ENCODE measurements at regions not wholly inside any gene's neighbourhood (a gene's known extent, or its start where the extent isn't known, plus 50 kb on each side); places are given as distances from the start of the nearest gene placed in this dataset.
"Not testable (repeated sequence)": the region's sequence is repeated elsewhere in the genome, so short reads cannot be mapped to it uniquely, and the experiment has no call there.

DNA sequence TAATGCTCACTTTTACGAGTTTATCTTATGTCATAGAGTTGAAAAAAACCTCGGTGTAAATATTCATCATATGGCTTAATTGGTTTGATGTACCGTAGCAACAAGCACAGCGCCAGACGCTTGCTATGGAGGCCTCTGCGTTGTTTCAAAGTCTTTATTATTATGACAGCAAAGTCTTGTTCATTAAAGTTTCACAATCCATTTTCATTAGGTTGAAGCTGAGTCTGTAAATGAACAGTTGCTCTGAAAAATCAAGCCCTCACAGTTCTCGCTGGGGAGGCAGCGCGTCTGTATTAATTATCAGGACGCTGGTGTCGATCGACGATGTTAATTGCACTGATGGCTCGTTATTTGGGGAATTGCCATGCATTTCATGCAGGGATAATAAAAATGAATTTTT lies 185.6 kb downstream of the INSC start:
- DNase-seq = no peak

DNA sequence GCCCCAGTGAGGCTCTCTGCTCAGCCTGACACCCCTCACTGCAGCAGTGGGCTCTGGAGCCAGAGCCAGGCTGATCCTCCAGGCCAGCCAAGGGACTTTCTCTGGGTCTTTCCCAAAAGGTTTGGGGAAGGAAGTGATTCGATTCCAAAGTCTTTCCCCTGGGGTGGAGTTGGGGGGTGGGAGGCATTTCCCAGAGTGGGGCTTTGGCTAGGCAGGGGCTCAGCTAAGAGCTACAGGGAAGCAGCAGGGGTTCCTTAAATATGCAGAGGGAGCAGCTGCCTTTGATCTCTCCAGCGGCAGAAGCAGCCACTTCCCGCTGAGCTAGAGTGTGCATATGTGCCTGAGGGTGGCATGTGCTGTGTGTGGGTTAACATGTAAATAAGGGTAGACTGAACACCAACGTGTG lies 192.9 kb downstream of the INSC start:
- no peak for DNase-seq

DNA sequence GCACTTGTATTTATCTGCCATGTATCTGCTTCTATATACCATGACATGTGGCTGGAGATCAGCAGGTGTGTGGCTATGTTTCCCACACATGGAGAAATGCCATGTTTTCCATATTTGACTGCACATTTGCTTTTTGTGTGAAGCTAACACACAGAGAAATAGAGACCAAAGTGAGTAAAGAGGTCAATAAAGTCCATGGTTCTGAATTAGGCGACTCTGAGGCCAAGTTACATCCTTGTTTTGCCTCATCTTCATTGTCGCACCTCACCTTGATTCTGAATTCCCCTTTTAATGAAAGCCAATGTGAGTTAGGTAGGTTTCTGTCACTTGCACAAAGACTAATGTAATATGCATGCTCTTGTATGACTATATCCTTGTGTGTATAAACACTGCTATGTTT lies 194.1 kb downstream of the INSC start:
- DNase-seq = no peak

DNA sequence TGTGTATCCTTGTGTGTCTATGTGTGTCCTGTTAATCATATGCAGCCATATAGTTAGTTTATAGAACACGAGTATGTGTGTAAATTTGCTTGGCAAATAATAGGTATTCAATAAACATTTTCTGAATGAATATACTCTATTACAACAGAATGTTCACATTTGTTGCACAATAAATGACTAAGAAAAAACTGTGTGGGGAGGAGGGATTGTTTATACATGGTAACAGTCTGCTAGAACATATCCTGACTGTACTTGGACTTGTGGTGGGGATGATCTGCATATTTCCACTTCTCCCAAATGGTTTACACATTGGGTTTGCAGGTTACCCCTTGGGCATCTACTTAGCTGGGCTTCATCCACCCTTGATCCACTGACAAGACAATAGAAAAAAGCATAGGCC lies 194.6 kb downstream of the INSC start:
- no peak for DNase-seq

DNA sequence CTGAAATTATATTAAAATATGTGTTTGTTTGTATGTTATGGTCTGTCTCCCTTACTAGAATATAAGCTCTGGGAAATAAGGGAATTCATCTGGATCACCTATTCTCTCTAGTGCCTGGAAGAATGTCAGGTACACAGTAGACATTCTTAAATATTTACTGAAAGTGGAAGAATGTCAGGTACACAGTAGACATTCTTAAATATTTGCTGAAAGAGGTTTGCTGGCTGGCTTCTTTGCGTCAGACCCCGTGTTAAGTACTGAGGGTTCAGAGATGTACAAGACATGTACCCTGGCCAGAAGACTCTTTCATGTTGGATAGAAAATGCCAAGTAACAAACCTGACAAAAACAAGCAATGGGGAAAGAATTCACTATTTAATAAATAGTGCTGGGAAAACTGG lies 199.1 kb downstream of the INSC start:
- no peak for DNase-seq

DNA sequence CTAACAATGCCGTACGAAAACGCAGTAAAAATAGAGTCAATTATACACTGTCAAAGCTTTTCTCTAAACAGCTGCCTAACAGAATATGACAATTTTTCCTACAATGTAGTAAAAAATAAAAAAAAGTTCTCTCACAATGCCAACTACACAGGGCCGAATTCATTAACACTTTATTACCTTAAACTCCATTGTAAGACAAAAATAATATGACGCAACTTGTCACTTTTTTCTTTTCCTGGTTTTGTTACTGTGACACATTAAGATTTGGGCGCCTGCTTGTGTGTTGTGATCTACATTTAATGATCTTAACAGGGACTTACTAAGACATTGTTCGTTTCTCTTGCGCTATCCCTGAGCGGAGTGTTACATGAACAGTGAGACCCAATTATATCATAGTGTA lies 204.1 kb downstream of the INSC start:
- DNase-seq = no peak

DNA sequence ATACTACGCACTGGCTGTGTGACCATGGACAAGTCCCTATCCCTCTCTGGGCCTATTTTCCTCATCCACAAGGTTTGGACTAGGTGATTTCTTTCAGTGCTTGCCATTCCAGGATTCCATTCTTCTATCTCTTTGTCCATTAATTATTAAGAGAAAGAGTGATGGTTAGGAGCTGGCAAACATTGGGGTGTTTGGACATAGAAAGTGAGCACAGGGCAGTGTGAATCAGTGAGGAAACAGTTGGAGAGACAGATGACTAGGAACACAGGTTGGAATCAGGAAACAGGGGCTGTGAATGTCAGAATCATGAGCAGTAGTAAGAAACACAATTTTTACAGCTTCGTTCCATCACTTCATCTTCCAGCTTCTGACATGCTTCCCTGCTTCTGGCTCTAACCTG lies 211.8 kb downstream of the INSC start:
- no peak for DNase-seq

DNA sequence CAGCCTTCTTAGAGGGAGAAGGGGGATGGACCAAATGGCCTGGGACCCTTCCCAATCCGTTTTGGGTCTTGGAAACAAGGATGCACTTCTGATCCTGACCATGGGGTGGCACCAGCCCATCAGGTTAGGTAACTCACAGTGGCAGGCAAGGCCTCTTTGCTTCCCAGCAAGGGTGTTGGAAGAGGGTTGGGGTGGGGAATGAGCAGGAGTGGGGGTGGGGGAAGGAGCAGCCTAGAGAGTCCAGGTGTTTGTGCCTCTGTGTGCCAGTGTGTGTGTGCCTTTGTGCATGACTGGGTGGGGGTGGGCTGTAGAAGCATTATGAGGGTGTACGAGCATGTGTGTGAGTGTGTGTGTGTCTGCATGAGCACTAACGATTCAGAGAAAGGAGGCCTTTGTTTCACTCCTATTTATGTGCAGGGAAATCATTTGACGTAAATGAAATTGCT lies 213.1 kb downstream of the INSC start:
- peak; percentile 29 for DNase-seq

DNA sequence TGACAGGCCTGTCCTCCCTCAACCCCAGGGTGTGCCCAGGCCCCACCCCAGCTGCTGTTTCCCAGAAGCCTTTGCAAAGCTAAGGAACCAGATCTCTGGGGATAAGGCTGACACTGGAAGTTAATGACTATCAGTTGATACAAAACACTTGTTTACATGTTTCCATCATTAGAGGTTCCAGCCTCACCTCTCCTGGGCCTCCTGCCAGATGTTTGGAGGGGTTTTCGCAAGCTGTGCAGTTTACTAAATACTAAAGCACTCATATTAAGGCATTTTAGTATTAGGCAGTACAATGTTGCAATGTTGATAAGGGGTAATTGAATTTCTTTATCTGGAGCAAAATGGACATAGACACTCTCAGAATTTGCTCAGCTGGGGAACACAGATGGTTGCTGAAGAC lies 218.7 kb downstream of the INSC start:
- DNase-seq = no peak

DNA sequence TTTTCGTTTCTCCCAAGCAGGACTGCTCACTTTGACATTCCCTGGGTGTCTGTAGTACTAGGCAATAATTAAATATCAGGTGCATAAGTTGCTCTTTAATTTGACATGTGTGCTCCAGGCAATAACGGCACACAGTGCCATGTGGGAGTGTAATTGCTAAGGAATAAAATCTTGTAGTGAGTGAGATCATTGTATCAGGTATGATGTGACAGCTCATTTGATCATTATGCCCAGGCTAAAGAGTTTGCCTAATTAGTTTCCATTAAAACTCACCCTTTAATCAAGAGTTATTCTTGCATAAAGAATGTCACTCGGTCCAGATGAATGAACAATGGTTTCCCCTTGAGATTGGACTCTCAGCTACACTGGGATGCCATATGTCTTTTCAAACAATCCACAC lies 220.0 kb downstream of the INSC start:
- DNase-seq = no peak

DNA sequence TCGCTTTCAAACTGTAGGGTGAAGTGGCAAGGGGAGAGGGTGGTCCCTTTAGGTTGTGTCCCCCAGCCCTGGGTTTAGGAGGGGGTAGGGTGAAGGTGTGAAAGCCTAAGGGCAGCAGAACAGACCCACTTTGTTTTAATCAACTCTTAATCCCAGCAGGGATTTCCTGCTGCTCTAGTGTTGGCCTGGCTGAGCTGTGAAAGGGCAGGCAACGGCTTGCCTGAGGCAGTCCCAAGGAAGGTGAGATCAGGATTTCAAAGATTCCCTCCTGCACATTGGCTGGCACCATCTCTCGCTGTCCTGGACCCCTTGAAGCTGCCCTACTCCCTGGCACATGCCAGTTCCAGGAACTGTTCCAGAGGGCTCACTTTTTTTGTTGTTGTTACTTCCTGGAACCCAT lies 221.3 kb downstream of the INSC start:
- no peak for DNase-seq

DNA sequence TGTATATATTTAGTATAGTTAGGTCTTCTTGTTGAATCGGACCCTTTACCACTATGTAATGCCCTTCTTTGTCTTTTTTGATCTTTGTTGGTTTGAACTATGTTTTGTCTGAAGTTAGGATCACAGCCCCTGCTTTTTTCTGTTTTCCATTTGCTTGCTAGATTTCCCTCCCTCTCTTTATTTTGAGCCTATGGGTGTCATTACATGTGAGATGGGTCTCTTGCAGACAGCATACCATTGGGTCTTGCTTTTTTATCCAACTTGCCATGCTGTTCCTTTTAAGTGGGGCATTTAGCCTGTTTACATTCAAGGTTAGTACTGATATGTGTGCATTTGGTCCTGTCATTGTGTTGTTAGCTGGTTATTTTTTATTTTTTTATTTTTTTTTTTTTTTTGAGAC lies 224.6 kb downstream of the INSC start:
- DNase-seq = no peak

DNA sequence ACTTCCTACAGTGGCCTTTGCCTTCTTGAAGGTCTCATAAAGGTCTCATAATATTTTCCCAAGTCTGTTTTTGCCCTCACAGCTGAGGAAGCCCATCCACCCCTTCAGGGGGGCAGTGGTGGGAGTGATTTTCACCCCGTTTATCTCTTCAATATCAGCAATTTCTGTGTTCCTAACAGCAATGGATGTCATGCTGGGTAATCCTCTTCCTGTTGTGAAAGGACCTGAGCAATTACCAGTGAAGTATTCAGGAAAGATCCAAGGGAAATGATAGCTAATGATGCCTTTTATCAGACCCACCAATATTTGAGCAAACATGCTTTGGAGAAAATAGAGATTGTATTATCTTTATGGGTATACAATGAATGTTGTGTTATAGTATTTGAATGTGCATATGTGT lies 226.9 kb downstream of the INSC start:
- DNase-seq = no peak

DNA sequence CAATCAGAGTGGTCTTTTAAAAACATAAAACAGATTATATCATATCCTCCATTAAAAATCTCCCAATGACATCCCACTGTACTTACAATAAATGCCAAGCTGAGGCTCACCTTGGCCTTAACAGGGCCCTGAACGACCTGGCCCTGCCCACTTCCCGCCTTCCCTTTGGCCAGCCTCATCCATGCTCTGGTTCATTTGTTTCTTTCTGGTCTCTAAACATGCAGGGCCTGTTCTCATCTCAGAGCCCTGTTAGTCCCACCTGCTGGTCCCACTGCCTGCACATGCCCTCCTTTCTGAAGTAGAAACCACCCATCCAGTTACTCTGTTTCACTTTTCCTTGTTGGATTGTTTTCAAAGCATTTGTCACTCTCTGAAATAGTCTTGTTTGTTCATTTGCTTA lies 227.4 kb downstream of the INSC start:
- DNase-seq = no peak

DNA sequence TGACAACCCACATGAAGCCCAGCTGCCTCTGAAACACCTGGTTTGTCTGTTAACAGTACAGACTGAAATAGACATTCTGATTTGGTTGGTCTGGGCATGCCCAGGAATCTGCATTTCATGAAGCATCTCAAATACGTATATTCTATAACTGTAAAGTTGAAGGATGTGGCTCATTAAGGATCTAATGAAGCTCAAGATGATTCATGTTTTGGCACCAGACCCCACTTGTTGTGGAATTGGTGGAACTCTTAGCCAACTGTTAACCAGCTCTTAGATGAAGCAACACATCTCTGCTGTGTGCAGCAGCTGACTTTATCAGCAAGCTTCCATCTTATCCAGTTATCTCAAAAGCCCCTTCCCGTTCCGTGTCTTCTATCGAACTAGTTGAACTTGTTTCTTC lies 232.2 kb downstream of the INSC start:
- no peak for DNase-seq

DNA sequence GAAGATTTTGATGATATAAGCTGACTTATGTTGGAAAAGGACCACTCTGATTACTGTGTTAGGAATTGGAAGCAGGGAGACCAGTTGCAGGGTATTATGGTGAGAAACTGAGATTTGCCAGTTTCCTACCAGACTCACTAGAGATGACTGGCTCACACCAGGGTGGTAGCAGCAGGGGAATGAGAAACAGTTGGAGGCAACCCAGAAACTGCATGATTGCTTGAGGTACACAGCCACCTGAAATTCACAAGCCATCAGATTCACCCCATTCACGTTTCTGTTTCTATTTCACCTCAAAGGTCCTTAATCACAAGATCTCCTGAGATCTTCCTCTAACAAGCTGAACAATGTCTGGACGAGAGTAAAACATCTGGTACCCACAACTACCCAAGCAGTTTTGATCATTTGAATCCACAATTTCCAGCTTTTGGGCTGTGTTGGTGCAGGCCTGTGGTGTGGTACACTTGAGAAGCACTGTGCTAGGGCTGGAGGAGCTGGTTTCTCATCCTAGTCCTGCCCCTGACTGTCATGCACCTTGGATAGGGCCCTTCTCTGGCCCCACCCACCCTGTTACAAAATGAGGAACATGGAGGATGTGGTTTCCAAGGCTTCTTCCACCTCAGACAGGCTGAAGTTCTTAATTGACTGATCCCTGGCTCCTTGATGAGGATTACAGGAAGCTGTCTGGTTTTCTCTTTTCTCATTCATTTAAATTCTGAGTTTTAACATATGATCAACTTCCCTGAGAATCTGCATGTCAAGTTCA lies 233.4 kb downstream of the INSC start:
- DNase-seq = no peak

DNA sequence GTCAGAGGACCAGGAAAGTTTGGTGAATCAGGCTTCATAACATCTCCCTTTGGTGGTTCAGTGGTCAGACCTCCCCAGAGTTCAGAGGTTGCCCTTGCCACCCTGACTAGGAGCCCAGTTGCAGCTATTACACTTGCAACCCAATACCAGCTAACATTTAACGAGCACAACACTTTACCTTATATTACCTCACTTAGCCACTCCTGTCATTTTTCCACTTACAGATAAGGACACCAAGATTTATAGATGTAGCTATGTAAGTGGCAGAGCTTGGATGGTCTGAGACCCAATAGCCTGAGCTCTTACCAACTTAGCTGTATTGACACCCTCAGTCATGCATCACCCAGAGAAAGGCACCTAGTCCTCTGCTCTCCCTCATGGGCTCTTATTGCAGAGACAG lies 234.7 kb downstream of the INSC start:
- DNase-seq = no peak

DNA sequence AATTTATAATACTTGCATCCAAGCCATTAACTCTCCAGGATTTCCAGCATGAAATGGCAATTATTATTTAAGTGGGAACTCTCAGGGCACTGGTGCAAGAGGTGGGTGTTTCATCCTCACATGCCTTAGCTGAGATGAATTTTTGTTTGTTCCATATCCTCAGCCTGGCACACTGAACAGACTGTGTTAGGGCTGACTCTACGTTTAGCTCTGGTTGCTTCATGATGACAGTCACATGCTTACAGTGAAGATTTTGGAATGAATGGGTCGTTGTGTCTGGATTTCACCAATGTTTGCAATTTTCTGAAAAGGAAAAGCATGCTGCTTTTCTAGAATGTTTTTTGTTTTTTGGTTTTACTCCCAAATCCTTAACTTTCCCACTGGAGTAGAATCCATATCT lies 246.6 kb downstream of the INSC start:
- DNase-seq = no peak

DNA sequence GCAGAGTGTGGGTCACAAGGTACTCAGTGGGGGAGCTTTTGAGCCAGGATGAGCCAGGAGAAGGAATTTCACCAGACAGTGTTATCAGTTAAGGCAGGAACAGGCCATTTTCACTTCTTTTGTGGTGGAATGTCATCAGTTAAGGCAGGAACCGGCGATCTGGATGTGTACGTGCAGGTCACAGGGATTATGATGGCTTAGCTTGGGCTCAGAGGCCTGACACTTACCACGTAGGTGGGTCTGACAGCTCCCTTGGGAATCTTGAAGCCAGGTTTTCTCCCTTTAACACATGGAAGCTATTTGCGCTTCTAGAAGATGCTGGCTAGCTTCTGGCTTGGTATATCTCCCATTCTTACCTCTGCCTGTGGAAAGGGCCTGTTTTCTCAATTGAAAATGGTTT lies 250.6 kb downstream of the INSC start:
- DNase-seq = not testable (repeated sequence)

DNA sequence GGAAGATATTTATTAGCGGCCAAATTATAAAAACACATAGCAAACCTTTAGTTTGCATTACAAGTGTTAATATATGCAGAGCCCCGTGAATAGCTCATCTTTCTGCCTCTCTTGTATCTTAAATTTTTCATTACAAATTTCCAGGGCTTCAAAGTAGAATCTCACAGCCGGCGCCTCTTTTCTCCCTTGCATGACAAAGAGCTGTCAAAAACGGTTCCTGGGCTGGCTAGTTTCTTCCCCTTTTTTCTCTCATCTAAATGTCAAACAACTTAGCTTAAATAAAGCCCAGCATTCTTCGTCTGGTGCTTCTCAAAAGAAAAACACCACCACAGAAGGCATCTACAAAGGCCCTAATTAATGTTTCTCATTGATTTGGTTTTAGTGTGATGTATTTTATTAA lies 253.0 kb downstream of the INSC start:
- no peak for DNase-seq

DNA sequence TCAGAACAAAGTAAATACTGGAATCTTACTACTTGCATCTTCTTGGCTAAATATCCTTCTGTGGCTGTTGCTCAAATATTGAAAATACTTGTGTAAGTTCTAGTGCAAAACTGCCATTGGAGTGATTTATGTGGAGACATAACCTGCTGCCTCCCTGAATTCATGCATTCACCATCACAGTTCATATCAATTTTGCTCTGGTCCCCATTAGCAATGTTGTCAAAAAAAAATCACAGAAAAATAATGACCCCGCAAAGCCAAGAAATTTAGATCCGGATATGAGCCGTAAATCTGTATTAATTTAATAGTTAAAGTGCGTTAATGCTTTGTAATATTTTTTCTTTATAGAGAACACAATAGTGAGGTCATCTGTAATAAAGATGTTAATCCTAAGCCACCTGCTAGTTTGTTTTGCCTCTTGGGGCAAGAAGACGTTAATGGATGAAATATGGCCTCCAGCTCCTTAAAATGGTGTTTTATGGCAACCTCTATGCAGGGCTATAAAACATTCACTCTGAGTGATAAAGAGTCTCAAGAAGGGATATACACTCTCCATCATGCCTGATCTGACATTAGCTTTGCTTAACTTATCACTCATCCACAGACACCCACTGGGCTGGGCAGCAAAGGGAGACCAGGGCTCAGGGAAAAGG lies 255.9 kb downstream of the INSC start:
- no peak for DNase-seq

DNA sequence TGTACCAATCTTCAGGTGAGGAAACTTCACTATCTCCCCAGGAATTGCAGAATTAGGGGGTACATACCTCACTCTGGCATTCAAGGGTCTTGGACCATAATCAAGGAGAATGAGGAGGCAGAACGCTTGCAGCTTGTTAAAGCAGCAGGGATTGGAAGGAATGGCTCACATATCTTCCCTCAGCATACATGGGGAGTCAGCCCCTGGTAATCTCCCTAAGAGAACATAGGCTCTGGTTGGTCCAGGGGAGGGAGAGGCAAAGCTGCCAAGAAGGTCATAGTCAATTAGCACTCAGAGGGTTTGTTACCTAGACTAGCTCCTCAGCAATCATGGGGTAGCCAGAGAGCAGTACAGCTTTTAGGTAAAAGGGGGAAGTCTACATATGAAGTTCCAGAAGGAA lies 256.8 kb downstream of the INSC start:
- DNase-seq = no peak

DNA sequence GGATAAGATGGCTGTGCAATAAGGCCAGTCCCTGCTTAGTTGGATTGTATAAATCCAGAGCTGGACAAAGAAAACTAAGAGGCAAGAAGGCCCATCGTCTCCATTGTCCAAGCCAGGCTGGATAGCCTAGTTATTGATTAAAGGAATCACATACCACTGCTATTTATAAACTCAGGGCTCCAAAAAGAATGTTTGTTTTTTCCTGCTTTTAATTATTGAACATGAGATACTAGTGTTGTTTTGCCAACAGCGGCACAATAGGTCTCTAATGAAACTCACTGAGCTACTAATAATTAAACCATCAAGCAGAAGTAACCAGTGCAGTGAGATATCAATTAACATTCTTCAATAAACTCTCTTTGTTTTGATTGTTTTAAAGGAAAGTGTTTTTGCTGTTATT lies 259.7 kb downstream of the INSC start:
- no peak for DNase-seq

DNA sequence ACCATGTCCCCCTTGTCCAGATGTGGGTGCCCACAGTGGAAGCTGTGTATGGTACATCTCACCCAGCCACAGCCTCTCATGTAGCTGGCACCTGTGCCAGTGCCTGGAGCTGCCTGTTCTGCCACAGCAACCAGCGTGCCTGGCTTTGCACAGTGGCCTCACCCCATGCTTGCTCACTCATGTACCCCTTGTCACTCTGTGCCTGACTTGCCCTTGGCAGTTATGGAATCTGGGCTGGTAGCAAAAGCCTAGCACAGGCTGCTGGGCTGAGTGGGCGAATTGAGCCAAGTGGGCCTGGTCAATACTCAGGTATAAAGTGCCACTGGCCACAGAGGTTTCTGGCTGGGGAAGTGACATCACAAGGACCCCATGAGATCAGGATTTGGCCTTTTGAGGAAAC lies 264.2 kb downstream of the INSC start:
- no peak for DNase-seq

DNA sequence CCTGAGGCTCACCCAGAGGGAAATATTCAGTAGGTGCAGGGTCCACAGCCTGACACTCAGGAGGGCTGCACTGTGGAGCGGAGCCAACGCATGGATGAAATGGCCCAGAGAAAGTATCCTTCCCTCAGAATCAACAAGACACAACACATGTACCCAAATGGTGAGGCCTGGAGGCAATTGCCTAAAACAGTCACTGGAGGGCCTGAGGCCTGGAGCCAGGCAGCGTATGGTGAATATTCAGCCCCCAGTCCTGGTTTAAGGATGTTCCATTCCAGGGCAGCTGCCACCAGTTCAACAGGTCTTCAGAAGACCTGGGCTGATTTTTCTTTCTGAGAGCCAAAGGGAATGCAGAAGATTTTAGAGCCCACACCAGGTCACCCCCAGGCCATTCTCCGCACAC lies 264.8 kb downstream of the INSC start:
- DNase-seq = no peak
